ENCODE measurements at regions not wholly inside any gene's neighbourhood (a gene's known extent, or its start where the extent isn't known, plus 50 kb on each side); places are given as distances from the start of the nearest gene placed in this dataset.

DNA sequence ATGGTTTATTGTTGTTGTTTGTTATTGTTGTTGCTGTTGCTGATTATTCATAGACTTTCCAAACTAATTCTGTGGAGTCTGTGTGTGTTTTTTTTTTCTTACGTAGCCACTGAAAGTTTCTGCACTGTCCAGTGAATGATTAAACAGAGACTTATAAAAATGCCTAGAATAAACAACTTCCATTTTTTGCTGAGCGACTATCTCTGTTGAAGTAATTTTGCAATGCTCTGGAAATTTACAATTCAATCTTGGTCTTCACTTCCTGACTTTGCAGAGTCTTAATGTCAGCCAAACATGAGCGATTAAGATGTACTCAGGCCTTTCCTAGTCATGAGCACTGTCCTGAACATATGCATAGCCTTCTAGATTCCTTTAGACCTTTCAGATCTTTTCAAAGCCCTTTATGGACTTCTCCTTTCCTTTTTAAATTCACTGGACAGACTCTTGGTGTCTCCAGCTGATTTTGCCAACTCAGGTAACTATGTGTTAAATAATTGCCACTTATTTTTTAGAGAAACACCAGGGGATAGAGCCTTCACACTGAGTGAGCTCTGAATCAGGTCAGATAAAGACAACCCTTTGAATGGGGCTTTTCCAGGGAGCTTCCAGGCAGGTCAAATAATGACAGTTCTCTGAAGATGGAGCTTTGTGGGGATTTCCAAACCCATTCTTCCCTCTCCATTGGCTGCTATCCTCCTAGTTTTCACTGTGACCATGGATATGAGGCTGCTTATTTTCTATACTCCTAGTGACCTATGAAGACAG is 622.8 kb upstream of the EPHA7 start:
- no peak overlapping the region for H3K4me3 Mint-ChIP-seq
- peaks cover 1% of the 10 kb centered on the region for H3K36me3 Mint-ChIP-seq
- no peaks in the 10 kb centered on the region for H3K4me1 Mint-ChIP-seq
- H3K9me3 Mint-ChIP-seq: peaks cover 0 to 17% (median 4%) of the 10 kb centered on the region in 3 donors
- H3K27me3 Mint-ChIP-seq: no peaks in the 10 kb centered on the region
- no peak overlapping the region for H3K27ac Mint-ChIP-seq

DNA sequence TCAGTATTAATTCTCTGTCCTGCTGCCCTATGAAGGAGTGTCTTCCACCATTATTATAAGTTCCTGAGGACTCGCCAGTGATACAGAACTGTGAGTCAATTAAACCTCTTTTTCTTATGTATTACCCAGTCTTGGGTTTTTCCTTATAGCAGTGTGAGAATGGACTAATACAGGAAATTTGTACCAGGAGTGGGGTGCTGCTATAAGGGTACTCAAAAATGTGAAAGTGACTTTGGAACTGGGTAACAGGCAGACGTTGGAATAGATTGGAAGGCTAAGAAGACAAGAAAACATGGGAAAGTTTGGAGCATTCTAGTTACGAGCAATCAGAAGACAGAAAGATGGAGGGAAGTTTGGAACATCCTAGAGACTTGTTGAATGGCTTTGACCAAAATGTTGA is 616.7 kb upstream of the EPHA7 start:
- H3K36me3 Mint-ChIP-seq: no peaks in the 10 kb centered on the region
- no peaks in the 10 kb centered on the region for H3K4me1 Mint-ChIP-seq
- peaks cover 0 to 32% (median 3%) of the 10 kb centered on the region in 3 donors for H3K9me3 Mint-ChIP-seq
- no peaks in the 10 kb centered on the region for H3K27me3 Mint-ChIP-seq
- no peak overlapping the region for H3K27ac Mint-ChIP-seq
- H3K4me3 Mint-ChIP-seq: no peak overlapping the region

DNA sequence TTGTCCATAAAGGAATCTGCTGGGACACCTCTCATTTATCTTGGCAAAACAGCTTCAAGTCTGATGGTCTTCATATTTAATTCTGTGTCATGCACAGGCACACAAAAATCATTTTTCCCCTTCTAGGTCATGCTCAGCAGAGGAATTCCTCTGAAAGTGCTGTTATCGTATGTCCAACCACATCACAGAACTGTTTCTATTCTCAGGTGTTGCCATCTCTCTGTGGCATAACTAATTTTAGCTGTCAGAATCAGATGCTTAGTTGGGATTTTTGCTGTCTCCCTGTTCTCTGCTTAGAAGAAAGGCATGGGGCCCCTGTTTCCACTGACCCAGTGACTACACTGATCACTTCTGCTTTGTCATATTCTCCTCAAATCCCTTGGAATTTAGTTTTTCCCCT is 608.0 kb upstream of the EPHA7 start:
- H3K36me3 Mint-ChIP-seq: no peaks in the 10 kb centered on the region
- H3K27me3 Mint-ChIP-seq: no peaks in the 10 kb centered on the region
- no peaks in the 10 kb centered on the region for H3K4me1 Mint-ChIP-seq
- H3K27ac Mint-ChIP-seq: no peak overlapping the region
- H3K4me3 Mint-ChIP-seq: no peak overlapping the region
- H3K9me3 Mint-ChIP-seq: peaks cover 1 to 11% (median 2%) of the 10 kb centered on the region in 3 donors

- Mint-ChIP-seq H3K27me3 (no peaks in the 10 kb centered on the region), H3K36me3 (no peaks in the 10 kb centered on the region), H3K27ac (no peak overlapping the region), H3K4me1 (no peaks in the 10 kb centered on the region), H3K9me3 (peaks cover 1 to 3% (median 2%) of the 10 kb centered on the region in 3 donors), H3K4me3 (no peak overlapping the region)
These were observed 607.2 kb upstream of the EPHA7 start for GRCh38 chr6:94026575-94026974.

DNA sequence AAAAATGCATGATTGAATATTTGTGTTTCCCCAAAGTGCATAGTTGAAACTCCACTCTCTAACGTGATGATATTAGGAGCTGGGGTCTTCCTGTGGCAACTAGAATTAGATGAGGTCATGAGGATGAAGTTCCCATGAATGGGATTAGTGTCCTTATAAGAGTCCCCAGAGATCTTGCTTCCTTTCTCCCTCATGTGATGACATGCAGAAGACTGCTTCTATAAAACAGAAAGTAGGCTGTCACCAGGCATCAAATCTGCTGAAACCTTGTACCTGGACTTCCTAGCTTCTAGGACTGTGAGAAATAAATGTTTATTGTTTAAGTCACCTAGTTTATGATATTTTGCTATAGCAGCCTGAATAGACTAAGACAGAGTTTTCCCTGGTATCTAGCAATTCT is 586.5 kb upstream of the EPHA7 start:
- no peaks in the 10 kb centered on the region for H3K27me3 Mint-ChIP-seq
- peaks cover 0 to 6% (median 3%) of the 10 kb centered on the region in 3 donors for H3K9me3 Mint-ChIP-seq
- H3K36me3 Mint-ChIP-seq: no peaks in the 10 kb centered on the region
- no peaks in the 10 kb centered on the region for H3K4me1 Mint-ChIP-seq
- H3K4me3 Mint-ChIP-seq: no peak overlapping the region
- no peak overlapping the region for H3K27ac Mint-ChIP-seq

DNA sequence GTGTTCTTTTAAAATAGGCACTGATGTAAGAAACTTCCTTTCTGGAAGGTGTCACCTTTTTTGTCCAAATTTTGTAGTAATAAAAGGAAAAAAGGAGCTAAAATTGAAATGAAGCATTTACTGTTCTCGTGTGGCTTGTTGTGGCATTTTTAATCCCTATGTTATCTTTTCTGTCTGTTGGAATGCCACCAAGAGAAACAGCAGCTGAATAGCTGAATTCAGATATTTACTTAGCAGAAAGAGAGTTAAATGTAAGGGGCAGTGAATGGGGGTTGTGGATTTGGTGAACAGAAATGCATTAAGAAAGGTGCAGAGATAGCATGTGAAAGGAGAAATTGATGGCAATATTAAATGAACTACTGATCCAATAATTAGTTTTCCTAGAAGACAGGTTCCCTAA is 573.6 kb upstream of the EPHA7 start:
- Mint-ChIP-seq H3K4me1 (no peaks in the 10 kb centered on the region), H3K27ac (no peak overlapping the region), H3K4me3 (no peak overlapping the region), H3K27me3 (no peaks in the 10 kb centered on the region), H3K36me3 (no peaks in the 10 kb centered on the region), H3K9me3 (peaks cover 0 to 8% (median 2%) of the 10 kb centered on the region in 3 donors)

DNA sequence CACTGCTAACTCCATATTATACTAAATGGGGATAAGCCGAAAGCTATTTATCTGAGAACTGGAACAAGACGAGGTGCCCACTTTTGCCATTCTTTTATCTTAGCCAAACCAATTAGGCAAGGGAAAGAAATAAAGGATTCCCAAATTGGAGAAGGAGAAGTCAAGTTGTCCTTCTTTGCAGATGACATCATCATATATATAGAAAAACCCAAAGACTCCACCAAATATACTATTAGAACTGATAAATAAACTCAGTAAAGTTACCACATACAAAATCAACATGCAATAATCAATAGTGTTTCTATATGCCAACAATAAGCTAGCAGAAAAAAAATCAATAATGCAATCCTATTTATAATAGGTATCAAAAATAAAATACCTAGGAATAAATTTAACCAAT is 570.3 kb upstream of the EPHA7 start:
- Mint-ChIP-seq H3K9me3 (peaks cover under 1 to 11% (median 4%) of the 10 kb centered on the region in 3 donors), H3K36me3 (no peaks in the 10 kb centered on the region), H3K27ac (no peak overlapping the region), H3K27me3 (no peaks in the 10 kb centered on the region), H3K4me3 (no peak overlapping the region), H3K4me1 (no peaks in the 10 kb centered on the region)

- Mint-ChIP-seq H3K27ac (no peak overlapping the region), H3K36me3 (no peaks in the 10 kb centered on the region), H3K4me3 (no peak overlapping the region), H3K27me3 (no peaks in the 10 kb centered on the region), H3K9me3 (peaks cover 0 to 7% (median 4%) of the 10 kb centered on the region in 3 donors), H3K4me1 (no peaks in the 10 kb centered on the region)
These were observed 566.6 kb upstream of the EPHA7 start for GRCh38 chr6:93985953-93986352.

- Mint-ChIP-seq H3K27ac (no peak overlapping the region), H3K36me3 (no peaks in the 10 kb centered on the region), H3K4me3 (no peak overlapping the region), H3K27me3 (no peaks in the 10 kb centered on the region), H3K9me3 (peaks cover 0 to 3% (median 2%) of the 10 kb centered on the region in 3 donors), H3K4me1 (no peaks in the 10 kb centered on the region)
These were observed 555.8 kb upstream of the EPHA7 start for GRCh38 chr6:93975159-93975558.

- Mint-ChIP-seq H3K9me3 (peaks cover 0 to 3% (median 2%) of the 10 kb centered on the region in 3 donors), H3K4me1 (no peaks in the 10 kb centered on the region)
These were observed 555.0 kb upstream of the EPHA7 start for GRCh38 chr6:93974332-93974731.

GRCh38 chr6:93972791-93973190 is 553.4 kb upstream of the EPHA7 start:
- no peak overlapping the region for H3K27ac Mint-ChIP-seq
- H3K36me3 Mint-ChIP-seq: no peaks in the 10 kb centered on the region
- H3K4me3 Mint-ChIP-seq: no peak overlapping the region
- H3K4me1 Mint-ChIP-seq: no peaks in the 10 kb centered on the region
- H3K9me3 Mint-ChIP-seq: peaks cover 0 to 3% (median 2%) of the 10 kb centered on the region in 3 donors
- H3K27me3 Mint-ChIP-seq: no peaks in the 10 kb centered on the region

More at GRCh38 chr6:93974332-93974731, 555.0 kb upstream of the EPHA7 start:
- H3K4me3 Mint-ChIP-seq: no peak overlapping the region
- H3K27ac Mint-ChIP-seq: no peak overlapping the region
- no peaks in the 10 kb centered on the region for H3K27me3 Mint-ChIP-seq
- H3K36me3 Mint-ChIP-seq: no peaks in the 10 kb centered on the region

DNA sequence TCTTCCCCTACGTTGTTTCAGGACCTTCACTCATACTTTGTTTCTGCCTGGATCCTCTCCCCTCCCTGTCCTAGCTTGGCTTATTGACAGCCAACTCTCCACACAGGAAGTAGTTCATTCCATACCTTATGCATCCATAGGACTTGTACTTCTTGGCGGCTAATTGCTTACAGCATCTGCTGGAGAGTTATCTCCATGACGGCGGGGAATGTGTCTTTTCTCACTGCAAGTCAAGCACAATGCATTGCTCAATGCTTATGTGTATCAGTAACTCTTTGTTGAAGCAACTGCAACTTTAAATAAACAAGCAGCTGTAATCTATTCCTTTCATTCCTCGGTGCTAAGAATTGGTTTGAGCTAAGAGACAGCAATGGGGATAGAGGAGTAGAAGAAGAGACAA is 551.3 kb upstream of the EPHA7 start:
- Mint-ChIP-seq H3K4me3 (no peak overlapping the region), H3K9me3 (peaks cover 1 to 10% (median 4%) of the 10 kb centered on the region in 3 donors), H3K4me1 (no peaks in the 10 kb centered on the region), H3K27ac (no peak overlapping the region), H3K27me3 (no peaks in the 10 kb centered on the region), H3K36me3 (no peaks in the 10 kb centered on the region)

DNA sequence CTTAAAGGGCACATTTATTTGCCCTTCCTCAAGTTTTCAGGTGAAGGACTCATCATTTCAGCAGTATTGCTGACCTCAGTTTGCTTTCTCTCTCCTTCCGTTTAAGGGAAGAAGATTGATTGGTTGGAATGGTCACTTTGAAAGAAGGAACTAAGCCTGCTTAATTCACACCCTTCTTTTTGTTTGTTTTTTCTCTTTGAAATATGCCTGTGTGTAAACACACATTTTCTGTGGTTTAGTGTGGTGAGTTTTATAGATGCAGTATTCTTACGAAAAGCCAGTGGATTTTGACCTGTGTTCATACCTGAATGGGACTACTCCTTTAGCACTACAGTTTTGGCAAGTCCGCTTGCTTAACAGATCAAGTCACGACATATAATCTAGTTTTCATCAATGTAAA is 548.8 kb upstream of the EPHA7 start:
- no peak overlapping the region for H3K27ac Mint-ChIP-seq
- H3K4me3 Mint-ChIP-seq: no peak overlapping the region
- no peaks in the 10 kb centered on the region for H3K36me3 Mint-ChIP-seq
- no peaks in the 10 kb centered on the region for H3K4me1 Mint-ChIP-seq
- H3K27me3 Mint-ChIP-seq: no peaks in the 10 kb centered on the region
- peaks cover 1 to 10% (median 4%) of the 10 kb centered on the region in 3 donors for H3K9me3 Mint-ChIP-seq

- H3K4me3 Mint-ChIP-seq: no peak overlapping the region
- no peaks in the 10 kb centered on the region for H3K36me3 Mint-ChIP-seq
- H3K9me3 Mint-ChIP-seq: peaks cover 2 to 11% (median 3%) of the 10 kb centered on the region in 3 donors
- no peak overlapping the region for H3K27ac Mint-ChIP-seq
- no peaks in the 10 kb centered on the region for H3K4me1 Mint-ChIP-seq
- no peaks in the 10 kb centered on the region for H3K27me3 Mint-ChIP-seq
These were observed 545.6 kb upstream of the EPHA7 start for GRCh38 chr6:93964926-93965325.

DNA sequence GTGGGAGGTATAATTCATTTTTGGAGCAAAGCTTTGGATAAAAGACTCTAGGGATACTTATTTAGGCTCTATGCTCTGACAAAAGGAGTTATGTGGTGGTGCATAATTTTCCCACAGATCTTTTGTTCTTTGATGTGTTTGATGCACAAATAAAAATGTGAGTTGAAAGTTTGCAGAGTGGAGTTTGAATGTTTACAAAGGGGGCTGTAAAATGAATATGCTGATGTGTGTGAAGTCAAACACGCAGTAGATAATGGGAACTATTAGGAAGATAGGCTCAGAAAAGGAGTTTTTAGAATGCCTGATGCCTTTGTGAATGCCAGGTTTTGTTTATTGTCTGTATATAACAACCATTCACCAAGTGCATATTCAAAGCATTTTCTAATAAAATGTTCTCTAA is 545.0 kb upstream of the EPHA7 start:
- Mint-ChIP-seq H3K4me1 (no peaks in the 10 kb centered on the region), H3K4me3 (no peak overlapping the region), H3K36me3 (no peaks in the 10 kb centered on the region), H3K27me3 (no peaks in the 10 kb centered on the region), H3K27ac (no peak overlapping the region), H3K9me3 (peaks cover 2 to 11% (median 3%) of the 10 kb centered on the region in 3 donors)

DNA sequence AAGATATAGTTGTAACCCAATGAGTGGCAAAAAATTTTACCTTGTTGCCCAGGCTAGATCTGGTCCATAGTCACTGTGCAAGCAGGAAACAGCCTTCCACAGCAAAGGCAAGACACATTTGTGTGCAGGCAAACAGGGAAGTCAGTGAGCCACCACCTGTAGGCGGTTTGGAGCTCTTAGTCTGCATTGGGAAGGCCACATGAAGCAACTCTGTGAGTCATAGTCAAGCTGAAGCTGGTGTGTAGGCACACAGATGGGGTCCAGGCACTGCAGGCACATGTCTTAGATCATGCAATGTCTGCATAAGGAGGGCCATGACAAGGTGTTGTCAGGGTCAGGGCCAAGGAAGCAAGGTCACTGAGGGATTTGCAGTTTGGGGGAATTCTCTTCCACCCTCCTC is 543.2 kb upstream of the EPHA7 start:
- Mint-ChIP-seq H3K4me3 (no peak overlapping the region), H3K27me3 (no peaks in the 10 kb centered on the region), H3K4me1 (peaks cover 0 to 2% (median 0%) of the 10 kb centered on the region in 3 donors), H3K36me3 (no peaks in the 10 kb centered on the region), H3K27ac (no peak overlapping the region), H3K9me3 (peaks cover under 1 to 11% (median 3%) of the 10 kb centered on the region in 3 donors)

Measured in IgD-negative memory B cell (primary cell).